ENCODE measurements at regions not wholly inside any gene's neighbourhood (a gene's known extent, or its start where the extent isn't known, plus 50 kb on each side); places are given as distances from the start of the nearest gene placed in this dataset.

DNA sequence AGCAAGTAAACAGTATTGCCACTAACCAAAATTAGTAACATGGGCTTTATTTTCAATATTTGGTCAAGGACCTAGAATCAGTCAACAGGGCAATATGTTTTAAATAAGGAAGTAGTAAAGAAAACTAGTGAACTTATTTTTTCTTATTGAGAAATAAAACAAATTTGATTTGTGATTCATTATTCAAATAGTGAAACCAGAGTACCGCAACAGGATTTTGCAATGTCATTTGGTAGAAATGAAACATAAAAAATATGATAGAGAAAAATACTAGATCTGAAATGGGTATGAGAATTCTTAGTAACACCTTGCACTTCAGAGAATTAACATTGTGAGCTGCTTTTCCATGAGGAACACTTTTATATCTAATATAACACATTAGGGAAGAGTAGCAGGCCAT, 291.8 kb upstream of the GBE1 start:
- in situ Hi-C loops (cut with HindIII; ENCODE audit: low sequenced_read_pairs) = no loop called here
- DNase-seq (ENCODE audit: low read depth) = no peak
- TF ChIP-seq, protein P1, sequence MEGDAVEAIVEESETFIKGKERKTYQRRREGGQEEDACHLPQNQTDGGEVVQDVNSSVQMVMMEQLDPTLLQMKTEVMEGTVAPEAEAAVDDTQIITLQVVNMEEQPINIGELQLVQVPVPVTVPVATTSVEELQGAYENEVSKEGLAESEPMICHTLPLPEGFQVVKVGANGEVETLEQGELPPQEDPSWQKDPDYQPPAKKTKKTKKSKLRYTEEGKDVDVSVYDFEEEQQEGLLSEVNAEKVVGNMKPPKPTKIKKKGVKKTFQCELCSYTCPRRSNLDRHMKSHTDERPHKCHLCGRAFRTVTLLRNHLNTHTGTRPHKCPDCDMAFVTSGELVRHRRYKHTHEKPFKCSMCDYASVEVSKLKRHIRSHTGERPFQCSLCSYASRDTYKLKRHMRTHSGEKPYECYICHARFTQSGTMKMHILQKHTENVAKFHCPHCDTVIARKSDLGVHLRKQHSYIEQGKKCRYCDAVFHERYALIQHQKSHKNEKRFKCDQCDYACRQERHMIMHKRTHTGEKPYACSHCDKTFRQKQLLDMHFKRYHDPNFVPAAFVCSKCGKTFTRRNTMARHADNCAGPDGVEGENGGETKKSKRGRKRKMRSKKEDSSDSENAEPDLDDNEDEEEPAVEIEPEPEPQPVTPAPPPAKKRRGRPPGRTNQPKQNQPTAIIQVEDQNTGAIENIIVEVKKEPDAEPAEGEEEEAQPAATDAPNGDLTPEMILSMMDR (IDR thresholded peaks at IDR 0.05; ENCODE audit: low read depth, low read length, missing control alignments) = no peak
- H3K4me3 ChIP-seq (ENCODE audit: low read depth, low read length) = no peak overlapping the region

DNA sequence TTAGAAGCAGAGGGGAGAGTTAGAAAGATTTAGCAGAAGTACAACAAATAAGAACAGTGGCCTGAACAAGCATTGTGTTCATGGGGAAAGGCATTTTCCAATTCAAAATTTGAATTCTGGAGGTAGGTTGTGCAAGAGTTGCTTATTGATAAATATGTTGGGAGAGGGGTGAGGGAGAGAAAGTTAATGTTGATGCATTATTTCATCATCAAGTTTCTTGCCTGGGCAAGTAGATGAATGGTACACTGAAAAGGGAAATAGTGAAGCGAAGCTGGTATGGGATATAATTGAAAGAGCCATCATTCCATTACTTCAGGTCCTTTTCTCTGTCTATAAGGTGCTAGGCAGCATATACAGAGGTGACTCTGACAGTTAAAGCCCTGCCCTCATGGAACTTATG, 288.9 kb upstream of the GBE1 start:
- TF ChIP-seq, protein P1 (IDR thresholded peaks at IDR 0.05; ENCODE audit: low read depth, low read length, missing control alignments) = no peak
- no peak overlapping the region for H3K4me3 ChIP-seq (ENCODE audit: low read depth, low read length)
- DNase-seq (ENCODE audit: low read depth) = no peak
- in situ Hi-C loops (cut with HindIII; ENCODE audit: low sequenced_read_pairs) = no loop called here

DNA sequence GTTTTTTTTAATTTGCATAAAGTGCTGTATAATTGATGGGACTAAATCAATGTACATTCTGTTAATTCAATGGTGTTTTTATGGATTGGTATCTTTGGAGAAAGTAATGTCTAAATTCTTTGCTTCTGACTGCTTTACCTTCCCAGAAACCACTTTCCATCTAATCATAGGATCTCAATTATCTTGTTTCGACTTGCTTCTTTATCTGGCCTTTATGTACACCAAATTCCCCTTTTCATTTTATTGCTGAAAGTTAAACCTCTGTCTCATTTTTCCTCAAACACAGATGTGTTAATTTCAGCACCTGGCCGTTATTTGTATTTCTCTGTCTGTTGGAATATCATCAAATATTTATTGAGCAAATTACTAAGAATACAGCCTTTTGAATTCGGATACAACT, 287.3 kb upstream of the GBE1 start:
- in situ Hi-C loops (cut with HindIII; ENCODE audit: low sequenced_read_pairs) = no loop called here
- no peak for DNase-seq (ENCODE audit: low read depth)
- TF ChIP-seq, protein P1 (IDR thresholded peaks at IDR 0.05; ENCODE audit: low read depth, low read length, missing control alignments) = no peak
- H3K4me3 ChIP-seq (ENCODE audit: low read depth, low read length) = no peak overlapping the region

- no peak overlapping the region for H3K4me3 ChIP-seq (ENCODE audit: low read depth, low read length)
- DNase-seq (ENCODE audit: low read depth) = no peak
- TF ChIP-seq, protein P1 (IDR thresholded peaks at IDR 0.05; ENCODE audit: low read depth, low read length, missing control alignments) = no peak
- in situ Hi-C loops (cut with HindIII; ENCODE audit: low sequenced_read_pairs) = no loop called here
Observed at GRCh38 chr3:82044930-82045705, 283.7 kb upstream of the GBE1 start.

- no peak overlapping the region for H3K4me3 ChIP-seq (ENCODE audit: low read depth, low read length)
- DNase-seq (ENCODE audit: low read depth) = no peak
- TF ChIP-seq, protein P1 (IDR thresholded peaks at IDR 0.05; ENCODE audit: low read depth, low read length, missing control alignments) = no peak
- in situ Hi-C loops (cut with HindIII; ENCODE audit: low sequenced_read_pairs) = no loop called here
Observed at GRCh38 chr3:82038556-82038955, 277.1 kb upstream of the GBE1 start.

DNA sequence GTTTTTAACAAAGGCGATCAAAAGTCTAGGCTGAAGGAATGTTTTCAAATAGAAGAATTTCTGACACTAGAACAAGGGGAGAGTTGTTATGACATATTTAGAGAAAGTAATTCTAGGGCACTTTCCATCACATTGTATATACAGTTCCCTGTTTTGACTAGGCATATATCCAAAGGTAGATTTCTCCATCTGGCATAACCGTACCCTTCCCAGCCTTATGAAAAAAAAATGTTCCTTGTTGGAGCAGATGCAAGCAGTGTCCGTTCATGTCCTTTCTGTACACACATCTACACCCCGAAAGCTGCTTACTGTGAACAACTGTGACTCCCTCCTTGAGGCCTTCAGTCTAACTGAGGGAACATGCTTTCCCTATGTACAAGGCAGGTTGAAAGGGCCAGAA, 271.7 kb upstream of the GBE1 start:
- in situ Hi-C loops (cut with HindIII; ENCODE audit: low sequenced_read_pairs) = no loop called here
- no peak for DNase-seq (ENCODE audit: low read depth)
- TF ChIP-seq, protein P1 (IDR thresholded peaks at IDR 0.05; ENCODE audit: low read depth, low read length, missing control alignments) = no peak
- no peak overlapping the region for H3K4me3 ChIP-seq (ENCODE audit: low read depth, low read length)
